DMS 273 (cell line): ENCODE measurements at regions not wholly inside any gene's neighbourhood (a gene's known extent, or its start where the extent isn't known, plus 50 kb on each side); places are given as distances from the start of the nearest gene placed in this dataset.

Experiments
- DNase-seq: peaks from one replicate; lab custom pipeline; 2025; ENCODE audit not compliant: unreplicated experiment; lab: John Stamatoyannopoulos, UW

DNA sequence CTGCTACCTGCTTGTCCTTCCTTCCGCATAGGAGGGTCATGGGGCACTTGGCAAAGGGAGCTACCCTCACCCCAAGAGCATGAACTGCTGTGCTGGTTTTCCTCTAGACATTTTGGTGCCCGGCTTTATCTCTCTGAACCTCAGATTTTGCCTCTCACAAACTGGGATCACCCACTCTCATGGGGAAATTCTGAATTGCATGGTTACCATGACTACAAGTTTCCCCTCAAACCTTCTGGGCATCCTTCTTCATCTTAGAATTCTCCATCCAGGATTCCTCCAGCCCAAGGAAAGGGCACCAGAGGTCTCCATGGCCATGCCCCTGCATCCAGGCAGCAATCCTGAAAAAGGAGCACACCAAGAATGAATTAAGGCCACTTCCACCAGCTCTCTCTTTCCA is 180.1 kb upstream of the NECTIN1 start:
- DNase-seq, result no peak

DNA sequence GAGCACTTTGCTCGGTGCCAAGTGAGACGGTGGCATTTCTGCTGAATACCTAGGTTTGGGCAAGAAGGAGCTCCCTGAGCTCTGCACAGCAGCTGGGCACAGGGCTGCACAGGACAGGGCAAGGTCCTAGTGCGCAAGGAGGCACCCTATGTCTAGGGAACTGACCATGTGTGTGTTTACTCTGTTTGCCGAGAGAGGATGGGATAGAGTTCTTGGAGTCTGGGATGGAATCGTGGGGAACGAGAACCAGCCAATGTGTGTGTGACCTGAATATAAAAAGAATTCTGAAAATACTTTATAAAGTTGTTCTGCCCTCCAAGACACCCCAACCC is 179.5 kb upstream of the NECTIN1 start:
- no peak for DNase-seq

GRCh38 chr11:119907878-119908572 is 179.0 kb upstream of the NECTIN1 start:
- DNase-seq, result peak; percentile 77

DNA sequence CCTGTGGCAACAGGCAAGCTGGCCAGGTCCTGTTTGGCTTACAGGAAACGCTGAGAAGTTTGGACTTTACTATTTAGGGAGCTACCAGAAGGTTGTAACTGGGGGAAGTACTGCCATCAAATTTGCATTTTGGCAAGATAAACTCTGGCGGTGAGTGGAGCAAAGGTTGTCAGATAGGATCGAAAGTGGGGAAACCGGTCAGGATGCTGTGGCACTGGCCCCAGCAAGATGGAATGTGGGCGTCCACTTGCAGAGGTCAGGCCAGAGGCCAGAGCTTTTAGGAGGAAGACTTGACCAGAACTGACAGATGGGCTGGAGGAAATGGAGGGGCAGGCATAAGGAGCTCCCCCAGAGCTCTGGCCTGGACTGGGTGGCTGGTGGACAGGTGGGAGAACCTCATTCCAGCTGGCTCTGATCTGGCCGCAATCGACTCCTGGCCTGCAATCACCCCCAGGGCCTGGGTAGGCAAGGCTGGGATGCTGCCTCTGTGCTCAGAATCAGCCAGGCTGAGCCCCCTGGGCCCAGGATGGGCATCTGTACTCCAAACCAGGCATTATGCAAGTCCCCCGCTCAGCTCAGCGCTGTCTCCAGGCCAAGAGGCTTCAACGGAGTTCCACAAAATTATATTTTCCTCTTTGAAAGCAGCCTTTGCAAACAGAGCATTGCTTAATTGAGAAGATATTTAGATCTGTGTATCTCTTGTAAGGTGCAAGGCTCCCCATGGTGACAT is 178.3 kb upstream of the NECTIN1 start:
- DNase-seq, result peak; percentile 69

DNA sequence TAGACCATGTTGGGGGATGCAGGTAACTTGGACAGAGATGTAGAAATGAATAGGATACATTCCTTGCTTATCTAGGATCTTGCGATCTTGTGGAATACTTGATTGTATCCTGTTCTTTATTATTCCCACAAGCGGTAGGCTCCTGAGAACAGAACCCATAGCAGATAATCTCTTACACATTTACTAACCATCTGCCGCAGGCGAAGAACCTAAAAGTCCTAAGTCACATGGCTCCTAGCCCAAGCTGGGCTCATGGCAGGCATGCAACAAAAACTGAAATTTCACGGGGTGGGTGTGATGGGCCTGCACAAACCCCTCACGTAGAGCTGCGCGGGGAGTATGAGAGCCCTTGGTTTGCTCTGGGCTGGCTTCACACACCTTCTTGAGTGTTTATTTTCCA is 177.4 kb upstream of the NECTIN1 start:
- DNase-seq, result peak; percentile 72

DNA sequence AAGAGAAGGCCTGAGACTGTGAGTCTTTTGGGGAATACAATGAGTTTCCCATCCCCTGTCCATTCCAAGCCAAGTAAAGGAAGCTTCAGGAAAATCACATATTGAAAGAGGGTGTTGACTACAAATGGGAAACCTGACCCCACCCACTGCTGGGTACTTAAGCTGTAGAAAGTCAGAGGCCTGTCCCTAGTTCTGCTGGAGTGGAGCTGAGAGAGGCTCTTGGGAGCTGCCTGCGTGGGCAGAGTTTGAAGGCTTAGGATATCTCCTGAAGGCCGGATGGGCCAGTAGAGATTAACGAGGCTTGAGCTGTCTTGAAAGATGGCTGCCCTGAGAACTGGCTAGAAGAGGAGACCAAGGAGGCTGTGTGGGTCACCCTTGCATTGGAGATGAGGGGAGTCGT is 176.2 kb upstream of the NECTIN1 start:
- no peak for DNase-seq

DNA sequence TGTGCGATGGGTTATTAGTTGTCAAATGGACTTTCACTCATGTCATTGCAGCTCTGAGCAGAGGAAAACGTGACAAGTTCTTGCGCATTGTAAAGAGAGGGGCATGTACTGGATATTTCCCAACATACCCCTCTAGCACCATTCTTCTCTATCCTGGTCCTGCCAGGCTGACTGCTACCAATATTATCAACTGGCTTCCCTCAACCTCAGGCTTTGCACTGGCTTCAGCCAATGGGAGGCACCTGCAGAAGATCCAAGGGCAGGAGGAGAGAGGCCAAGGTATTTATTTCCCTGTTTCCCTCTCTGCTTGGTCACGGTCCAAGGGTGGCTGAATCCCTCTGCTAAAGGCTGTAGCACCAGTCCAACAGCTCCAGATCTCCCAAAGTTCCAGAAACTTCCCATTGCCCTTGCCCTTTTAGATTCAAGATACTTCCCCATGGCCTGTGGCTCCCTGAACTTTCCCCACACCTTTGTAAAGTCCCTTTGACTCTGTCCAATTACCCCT is 175.6 kb upstream of the NECTIN1 start:
- DNase-seq, result no peak

GRCh38 chr11:119903821-119904220 is 174.8 kb upstream of the NECTIN1 start:
- DNase-seq, result no peak

DNA sequence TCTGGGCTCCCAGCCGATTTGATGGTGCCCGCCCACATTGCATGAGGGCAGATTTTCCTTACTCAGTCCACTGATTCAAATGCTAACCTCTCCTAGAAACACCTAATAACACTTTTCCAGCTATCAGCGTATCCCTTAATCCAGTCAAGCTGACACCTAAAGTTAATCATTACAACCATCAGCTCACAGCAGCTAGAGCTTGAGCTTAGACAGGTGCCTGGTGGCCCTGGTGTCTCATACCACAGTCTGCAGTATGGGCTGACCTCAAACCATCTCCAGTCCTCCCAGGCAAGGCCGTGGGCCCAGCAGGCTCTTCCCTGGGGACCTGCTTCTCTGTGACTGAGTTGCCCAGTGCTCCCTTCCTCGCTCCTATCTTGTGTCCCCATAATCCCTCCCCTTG is 174.4 kb upstream of the NECTIN1 start:
- DNase-seq, result no peak

DNA sequence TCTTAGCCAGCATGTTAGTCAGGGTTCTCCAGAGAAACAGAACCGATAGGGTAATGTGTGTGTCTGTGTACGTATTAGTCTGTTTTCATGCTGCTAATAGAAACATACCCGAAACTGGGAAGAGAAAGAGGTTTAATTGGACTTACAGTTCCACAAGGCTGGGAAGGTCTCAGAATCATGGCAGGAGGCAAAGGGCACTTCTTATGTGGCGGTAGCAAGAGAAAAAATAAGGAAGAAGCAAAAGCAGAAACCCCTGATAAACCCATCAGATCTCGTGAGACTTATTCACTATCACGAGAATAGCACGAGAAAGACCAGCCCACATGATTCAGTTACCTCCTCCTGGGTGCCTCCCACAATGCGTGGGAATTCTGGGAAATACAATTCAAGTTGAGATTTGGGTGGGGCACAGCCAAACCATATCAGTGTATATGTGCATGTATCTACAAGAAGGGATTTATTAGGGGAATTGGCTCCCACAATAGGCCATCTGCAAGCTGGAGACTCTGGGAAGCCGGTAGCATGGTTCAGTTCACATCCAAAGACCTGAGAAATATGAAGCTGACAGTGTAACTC is 173.7 kb upstream of the NECTIN1 start:
- DNase-seq, result no peak

DNA sequence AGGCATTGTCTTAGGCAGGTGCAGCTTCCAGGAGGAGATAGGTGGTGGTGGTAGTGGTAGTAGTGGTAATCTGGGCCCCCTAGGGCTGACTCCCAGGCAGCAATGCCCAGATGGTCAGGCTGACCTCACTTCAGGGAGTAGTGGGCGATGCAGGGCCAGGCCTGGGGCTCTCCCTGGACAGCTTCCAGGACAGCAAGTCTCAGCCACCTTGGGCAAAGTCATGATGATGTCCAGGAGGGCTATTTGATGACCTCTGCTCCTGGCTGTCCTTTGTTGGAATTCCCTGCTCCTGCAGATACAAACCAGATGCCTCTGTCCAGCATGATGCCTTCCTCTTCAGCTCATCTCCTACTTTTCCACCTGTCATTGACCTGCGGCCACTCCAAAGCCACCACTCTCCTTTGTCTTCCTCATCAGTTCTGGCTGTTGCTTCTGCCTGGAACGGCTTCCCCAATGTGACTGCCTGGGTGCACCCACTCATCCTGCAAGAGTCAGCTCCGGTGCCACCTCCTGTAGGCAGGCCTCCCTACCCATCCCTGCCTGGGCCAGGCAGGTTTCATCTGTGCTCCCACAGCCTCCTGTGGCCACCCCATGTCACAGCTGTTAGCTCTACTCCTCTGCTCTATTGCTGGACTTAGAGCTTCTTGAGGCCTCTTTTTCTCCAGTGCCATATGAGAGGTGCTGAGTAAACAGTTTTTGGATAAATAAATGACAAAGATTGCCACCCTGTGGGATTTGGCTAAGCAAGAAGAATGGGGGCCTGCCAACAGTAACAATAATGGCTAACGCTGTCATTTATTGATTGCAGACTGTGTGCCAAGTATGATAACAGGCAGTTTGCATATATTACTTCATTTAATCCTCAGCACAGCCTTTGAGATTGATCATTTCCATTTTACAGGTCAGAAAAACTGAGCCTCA is 172.9 kb upstream of the NECTIN1 start:
- DNase-seq, result no peak

DNA sequence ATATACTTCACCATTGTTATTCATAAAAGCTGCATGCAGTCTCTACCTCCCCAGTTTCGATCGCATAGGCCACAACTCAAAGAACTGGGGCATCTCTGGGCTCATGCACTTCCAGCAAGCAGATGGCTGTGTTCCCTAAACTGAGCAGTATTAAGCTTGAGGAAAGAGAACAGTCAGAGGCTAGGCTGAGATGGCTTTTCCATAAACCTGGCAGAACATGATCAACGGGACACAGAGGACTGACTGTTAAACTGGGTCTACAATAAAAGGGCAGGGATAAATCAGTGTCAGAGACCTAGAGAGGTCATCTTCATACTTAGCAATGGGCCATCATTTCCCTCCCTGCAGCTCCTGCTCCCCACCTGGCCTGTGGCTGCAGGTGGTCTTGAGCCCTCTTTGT is 171.0 kb upstream of the NECTIN1 start:
- no peak for DNase-seq

GRCh38 chr11:119897576-119897975 is 168.6 kb upstream of the NECTIN1 start:
- DNase-seq, result no peak

DNA sequence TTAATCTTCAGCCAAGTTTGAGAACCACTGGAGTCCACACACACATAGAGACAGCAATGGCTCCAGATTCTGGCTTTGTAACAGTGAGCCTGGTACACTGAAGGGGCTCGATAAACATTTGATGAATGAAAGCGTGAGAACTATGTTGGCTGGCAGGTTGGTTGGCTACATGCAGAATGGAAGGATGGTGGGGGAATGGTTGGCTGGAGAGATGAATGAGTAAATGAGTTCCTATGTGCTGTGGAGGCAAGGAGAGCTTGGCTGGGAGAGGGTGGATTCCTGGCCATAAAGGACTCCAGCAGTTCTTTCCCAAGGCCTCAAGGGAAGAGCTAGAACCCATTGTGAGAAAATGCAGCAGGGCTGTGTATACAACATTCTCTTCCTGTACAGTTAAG is 168.0 kb upstream of the NECTIN1 start:
- no peak for DNase-seq

DNA sequence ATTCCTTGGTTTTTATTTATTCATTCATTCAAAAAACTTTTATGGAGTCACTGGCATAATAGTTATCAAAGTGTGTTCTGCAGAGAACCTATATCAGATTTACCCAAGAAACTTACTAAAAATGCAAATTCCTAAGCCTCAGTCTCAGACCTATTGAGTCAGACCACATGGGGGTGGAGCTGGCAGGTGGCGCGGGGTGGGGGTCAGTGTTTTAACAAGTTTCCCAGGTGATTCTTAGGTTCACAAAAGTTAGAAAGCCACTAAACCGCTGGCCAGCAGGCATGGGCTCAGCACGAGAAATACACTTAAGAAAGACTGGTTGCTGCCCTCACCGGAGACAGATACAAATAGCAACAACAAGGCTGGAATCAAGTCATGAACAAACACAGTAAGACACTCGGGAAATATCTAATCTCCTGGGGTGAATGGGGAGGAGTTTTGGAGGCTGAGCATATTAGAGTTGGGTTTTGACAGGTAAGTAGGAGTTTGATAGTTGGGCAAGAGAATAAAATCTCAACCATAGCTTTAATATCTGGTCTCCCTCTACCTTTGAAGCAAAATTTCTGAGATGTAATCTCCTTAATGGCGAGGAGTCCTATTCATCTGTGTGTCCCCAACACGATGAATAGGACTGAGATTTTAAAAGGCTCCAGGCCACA is 167.5 kb upstream of the NECTIN1 start:
- DNase-seq, result no peak

- DNase-seq, result no peak
Measured at GRCh38 chr11:119895981-119896380, 167.0 kb upstream of the NECTIN1 start.

DNA sequence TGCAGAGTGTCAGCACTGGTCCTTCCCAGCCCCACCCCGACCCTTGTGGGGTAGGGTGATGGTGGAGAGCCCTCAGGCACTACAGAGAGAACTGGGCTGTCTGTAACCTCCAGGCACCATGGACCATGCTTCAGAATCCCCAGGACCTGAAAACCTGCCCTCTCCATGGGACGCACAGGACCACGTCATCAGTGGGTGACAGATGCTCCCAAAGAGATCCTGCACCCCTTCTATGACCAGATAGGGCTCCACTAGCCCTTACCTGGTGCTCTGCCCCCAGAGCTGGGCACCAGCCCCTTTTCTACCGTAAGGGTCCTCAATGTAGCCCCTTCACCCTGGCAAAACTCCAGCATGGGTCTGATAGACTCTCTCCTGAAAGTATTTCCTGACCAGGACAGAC is 165.9 kb upstream of the NECTIN1 start:
- no peak for DNase-seq

- DNase-seq, result no peak
Measured at GRCh38 chr11:119892311-119892808, 163.4 kb upstream of the NECTIN1 start.

DNA sequence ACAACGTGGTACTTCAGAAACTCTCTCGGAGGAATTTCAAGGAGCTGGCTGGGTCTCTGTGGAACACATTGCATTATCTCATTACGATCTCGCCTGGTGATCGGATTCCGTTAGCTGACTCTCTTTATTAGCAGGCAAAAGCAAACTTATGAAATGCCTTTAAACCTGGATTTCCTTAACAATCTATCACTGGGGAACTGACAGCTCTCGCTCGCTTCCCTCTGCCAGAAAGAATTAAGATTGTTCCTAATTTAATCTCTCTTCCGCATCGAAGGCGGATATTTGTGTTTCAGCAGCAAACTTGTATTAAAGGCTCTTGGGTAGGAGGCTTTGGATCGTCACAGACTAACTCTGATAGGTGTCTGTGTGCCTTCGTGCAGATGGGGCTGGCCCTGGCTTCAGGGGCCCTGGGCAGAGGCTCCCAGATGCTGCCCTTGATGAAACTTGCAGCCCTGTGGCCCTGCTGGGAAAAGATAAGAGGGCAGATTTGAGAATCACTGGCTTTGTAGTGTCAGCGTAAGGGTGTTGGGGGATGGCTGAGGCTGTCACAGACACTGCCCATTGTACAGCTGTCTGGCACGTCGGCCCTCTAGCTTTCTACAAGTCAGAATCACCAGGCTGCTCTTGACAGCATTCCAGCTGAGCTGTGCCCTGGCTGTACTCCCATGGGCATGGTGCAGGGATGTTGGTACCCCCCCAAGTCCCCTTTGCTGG is 162.2 kb upstream of the NECTIN1 start:
- no peak for DNase-seq

- no peak for DNase-seq
Measured at GRCh38 chr11:119890466-119890865, 161.5 kb upstream of the NECTIN1 start.
